ENCODE measurements at regions not wholly inside any gene's neighbourhood (a gene's known extent, or its start where the extent isn't known, plus 50 kb on each side); places are given as distances from the start of the nearest gene placed in this dataset.

DNA sequence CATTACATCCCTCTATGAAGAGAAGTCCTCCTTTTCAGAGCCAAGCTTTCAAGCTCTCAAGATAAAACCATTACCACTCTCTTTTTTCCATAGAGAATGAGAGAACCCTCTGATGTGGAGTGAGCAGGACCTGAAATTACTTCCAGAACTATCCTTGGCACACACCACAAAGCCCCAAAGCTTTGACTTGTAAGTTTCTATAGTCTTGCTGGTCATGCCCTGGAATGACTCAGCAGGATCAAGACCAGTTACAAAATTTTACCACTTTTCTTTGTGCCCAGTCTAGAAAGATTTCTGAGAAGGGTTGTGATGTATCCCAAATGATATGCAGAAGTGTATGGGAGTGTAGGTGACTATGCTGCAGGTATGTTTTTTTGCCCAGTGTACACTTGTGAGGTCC lies 760.6 kb downstream of the TLE1 start:
- TF ChIP-seq, protein P1, sequence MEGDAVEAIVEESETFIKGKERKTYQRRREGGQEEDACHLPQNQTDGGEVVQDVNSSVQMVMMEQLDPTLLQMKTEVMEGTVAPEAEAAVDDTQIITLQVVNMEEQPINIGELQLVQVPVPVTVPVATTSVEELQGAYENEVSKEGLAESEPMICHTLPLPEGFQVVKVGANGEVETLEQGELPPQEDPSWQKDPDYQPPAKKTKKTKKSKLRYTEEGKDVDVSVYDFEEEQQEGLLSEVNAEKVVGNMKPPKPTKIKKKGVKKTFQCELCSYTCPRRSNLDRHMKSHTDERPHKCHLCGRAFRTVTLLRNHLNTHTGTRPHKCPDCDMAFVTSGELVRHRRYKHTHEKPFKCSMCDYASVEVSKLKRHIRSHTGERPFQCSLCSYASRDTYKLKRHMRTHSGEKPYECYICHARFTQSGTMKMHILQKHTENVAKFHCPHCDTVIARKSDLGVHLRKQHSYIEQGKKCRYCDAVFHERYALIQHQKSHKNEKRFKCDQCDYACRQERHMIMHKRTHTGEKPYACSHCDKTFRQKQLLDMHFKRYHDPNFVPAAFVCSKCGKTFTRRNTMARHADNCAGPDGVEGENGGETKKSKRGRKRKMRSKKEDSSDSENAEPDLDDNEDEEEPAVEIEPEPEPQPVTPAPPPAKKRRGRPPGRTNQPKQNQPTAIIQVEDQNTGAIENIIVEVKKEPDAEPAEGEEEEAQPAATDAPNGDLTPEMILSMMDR (conservative IDR thresholded peaks at IDR 0.05) = no peak
- TF ChIP-seq ZFX (IDR thresholded peaks at IDR 0.05) = no peak

All from C4-2B (cell line).